GM12891 (cell line): ENCODE measurements at regions not wholly inside any gene's neighbourhood (a gene's known extent, or its start where the extent isn't known, plus 50 kb on each side); places are given as distances from the start of the nearest gene placed in this dataset.

Experiments used
- POLR2A ChIP-seq: IDR thresholded peaks from 2 replicates; pipeline ENCODE4 v1.6.1; 2011; ENCODE audit warnings: low read depth, low read length, control low read depth
- POLR2AphosphoS5 ChIP-seq: IDR thresholded peaks from 2 replicates; pipeline ENCODE4 v1.6.1; 2011; ENCODE audit warnings: low read depth, low read length, control low read depth
- POU2F2 ChIP-seq: IDR thresholded peaks from 2 replicates; pipeline ENCODE4 v1.6.1; 2011; ENCODE audit warnings: low read depth, mild to moderate bottlenecking, control low read depth, low read length, moderate library complexity
- TAF1 ChIP-seq: IDR thresholded peaks from 2 replicates; pipeline ENCODE4 v1.6.1; 2011; ENCODE audit warnings: low read depth, low read length, control low read depth

- TF ChIP-seq TAF1, result no peak
- TF ChIP-seq POLR2A, result no peak
- no peak for TF ChIP-seq POLR2AphosphoS5
- no peak for TF ChIP-seq POU2F2
Measured at GRCh38 chr10:22833781-22834180, 94.1 kb upstream of the ARMC3 start.
